Stimulated activated CD8-positive, alpha-beta memory T cell treated with anti-CD3 and anti-CD28 coated beads, Interleukin-12 subunit alpha, Interleukin-12 subunit beta, amount 100 ng/mL, for 1 hour (primary cell): ENCODE measurements at regions not wholly inside any gene's neighbourhood (a gene's known extent, or its start where the extent isn't known, plus 50 kb on each side); places are given as distances from the start of the nearest gene placed in this dataset.

Experiments used
- DNase-seq: peaks from one replicate; pipeline ENCODE4 v3.0.0-alpha.2; 2020; ENCODE audit warnings: low read depth

DNA sequence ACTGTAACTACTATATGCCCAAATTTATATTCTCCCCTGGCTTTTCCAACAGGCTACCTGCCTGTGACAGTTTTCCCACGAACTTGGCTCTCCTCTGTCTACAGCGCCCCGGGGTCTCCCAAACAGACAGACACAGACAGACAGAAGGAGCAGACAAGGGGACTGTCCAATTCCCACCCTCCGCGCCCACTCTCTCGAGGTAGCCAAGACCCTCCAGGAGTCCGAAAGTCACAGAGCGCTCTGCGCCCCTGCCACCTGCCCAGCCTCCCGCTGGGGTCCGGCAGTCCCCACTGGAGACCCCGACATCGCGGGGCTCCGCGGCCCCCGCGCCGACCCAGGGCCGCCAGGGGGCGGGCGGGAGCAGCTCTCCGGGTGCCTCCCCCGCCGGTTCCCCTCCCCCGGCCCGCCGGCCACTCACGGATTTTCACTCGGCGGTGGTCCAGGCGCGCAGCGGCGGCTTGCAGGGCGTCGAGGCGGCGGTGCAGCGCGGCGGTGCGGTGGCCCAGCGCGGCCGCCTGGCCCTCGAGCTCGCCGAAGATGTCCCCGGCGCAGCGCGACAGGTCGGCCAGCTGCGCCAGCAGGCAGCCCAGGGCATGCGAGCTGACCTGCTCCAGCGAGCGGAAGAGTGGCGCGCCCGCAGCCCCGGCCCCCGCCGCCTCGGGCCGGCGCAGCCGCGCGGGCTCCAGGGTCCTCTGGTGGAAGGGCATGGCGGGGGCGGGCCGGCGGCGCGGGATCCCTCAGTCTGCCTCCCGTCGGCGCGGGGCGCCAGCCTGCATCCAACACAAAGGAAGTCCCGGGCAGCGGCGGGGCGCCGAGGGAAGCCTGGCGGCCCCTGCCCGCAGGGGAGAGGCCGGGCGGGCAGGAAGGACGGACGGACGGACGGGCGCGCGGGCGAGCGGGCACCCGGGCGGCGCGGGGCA is 81.3 kb upstream of the CCDC28A start:
- no peak for DNase-seq

GRCh38 chr6:138692978-138693909 is 80.3 kb upstream of the CCDC28A start:
- no peak for DNase-seq

DNA sequence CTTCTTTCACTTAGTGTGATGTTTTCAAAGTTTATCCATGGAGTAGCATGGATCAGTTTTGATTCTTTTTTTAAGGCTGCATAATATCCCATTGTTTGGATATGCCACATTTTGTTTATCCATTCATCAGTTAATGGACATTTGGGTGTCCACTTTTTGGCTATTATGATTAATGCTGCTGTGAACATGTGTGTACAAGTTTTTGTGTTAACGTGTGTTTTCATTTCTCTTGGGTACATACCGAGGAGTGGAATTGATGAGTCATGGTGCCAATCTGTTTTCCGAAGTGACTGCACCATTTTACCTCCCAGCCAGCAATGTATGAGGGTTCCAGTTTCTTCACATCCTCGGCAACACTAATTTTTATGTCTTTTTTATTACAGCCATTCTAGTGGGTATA is 78.4 kb upstream of the CCDC28A start:
- DNase-seq = no peak

GRCh38 chr6:138714493-138714892 is 59.1 kb upstream of the CCDC28A start:
- DNase-seq = no peak

DNA sequence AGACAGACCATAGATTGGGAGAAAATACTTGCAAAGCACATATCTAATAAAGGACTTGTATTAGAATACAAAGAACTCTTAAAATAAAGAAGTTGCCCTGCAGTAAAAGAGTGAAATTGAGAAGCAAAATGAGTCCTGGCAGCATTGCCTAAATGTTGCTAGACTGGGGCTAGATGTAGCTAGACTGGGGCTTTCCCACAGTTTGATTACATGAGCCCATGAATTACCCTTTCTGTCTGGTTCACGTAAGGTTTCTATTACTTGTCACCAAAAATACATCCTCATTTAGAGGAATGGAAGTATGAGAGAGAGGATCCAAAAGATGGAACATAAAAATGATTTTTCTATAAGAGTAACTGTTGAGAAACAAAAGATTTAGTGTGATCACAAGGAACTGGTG is 57.6 kb upstream of the CCDC28A start:
- DNase-seq = no peak

DNA sequence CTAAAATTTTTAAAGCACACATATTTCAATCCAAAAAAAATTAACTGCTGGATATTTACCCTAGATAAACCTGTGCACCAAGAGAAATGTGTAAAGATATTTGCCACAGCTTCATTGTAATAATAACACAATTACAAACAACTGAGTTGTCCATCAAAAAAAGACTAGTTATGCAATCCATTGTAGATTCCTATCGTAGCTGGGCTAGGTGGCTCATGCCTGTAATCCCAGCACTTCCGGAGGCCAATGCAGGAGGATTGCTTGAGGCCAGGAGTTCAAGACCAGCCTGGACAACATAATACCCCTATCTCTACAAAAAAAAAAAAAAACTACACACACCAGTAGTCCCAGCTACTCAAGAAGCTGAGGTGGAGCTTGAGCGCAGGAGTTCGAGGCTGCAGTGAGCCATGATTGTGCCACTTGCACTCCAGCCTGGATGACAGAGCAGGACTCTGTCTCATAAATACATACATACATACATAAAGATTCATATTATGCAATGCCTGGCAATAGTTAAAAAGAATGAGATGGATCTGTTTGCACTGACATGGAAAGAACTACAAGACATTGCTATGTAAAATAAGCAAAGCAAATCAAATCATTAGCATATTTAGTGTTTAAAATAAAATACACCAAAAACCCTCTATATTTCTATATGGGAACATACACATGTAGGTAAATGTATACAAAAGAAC is 56.5 kb upstream of the CCDC28A start:
- no peak for DNase-seq

- DNase-seq = no peak
Observed at GRCh38 chr6:138719011-138719635, 54.4 kb upstream of the CCDC28A start.

GRCh38 chr6:138719744-138720143 is 53.8 kb upstream of the CCDC28A start:
- DNase-seq = no peak

GRCh38 chr6:138722425-138723371 is 50.9 kb upstream of the CCDC28A start:
- no peak for DNase-seq
